HAP-1 (cell line): ENCODE measurements at regions not wholly inside any gene's neighbourhood (a gene's known extent, or its start where the extent isn't known, plus 50 kb on each side); places are given as distances from the start of the nearest gene placed in this dataset.
A peak's percentile ranks its signal among the peaks of the same experiment; 100 is the strongest.

Source experiments
- DNase-seq, 2 experiments: peaks; one replicate each; pipeline ENCODE4 v3.0.0-alpha.2; 2016 to 2020; ENCODE audit warnings: low spot score in 2 of 2
- H3K27me3 ChIP-seq: fragments of 250-450 bp; sonication (Bioruptor Pico); 2 replicates; pipeline ENCODE4 v1.5.1; 2020; ENCODE audit warnings: low read depth, mild to moderate bottlenecking, moderate library complexity
- H3K36me3 ChIP-seq: fragments of 250-450 bp; sonication (Bioruptor Pico); replicated peaks from 2 replicates; pipeline ENCODE4 v1.5.1; 2020; ENCODE audit warnings: mild to moderate bottlenecking
- H3K4me1 ChIP-seq: fragments of 250-450 bp; sonication (Bioruptor Pico); 2 replicates; pipeline ENCODE4 v1.5.1; 2020; ENCODE audit warnings: mild to moderate bottlenecking
- H3K4me3 ChIP-seq: fragments of 250-450 bp; sonication (Bioruptor Pico); 2 replicates; pipeline ENCODE4 v1.5.1; 2020; ENCODE audit warnings: mild to moderate bottlenecking, moderate library complexity
- H3K9me3 ChIP-seq: fragments of 250-450 bp; sonication (Bioruptor Pico); 2 replicates; pipeline ENCODE4 v1.5.1; 2020; ENCODE audit warnings: mild to moderate bottlenecking, moderate library complexity
- in situ Hi-C: fragments of 300-500 bp; cut with MboI; formaldehyde crosslinking; loops from 3 replicates; pipeline ENCODE4 v1.14.3; 2020; ENCODE audit warnings: low sequenced_read_pairs, inconsistent platforms, mixed read lengths

- no peaks in the 10 kb centered on the region for H3K9me3 ChIP-seq
- no peaks in the 10 kb centered on the region for H3K36me3 ChIP-seq
- H3K4me3 ChIP-seq: peak overlapping the region; percentile 20
- in situ Hi-C loops: no loop called here
- H3K4me1 ChIP-seq: peaks cover 23% of the 10 kb centered on the region
- peak; percentile 20 to 56 for DNase-seq
- H3K27me3 ChIP-seq: no peaks in the 10 kb centered on the region
These were observed 68.4 kb downstream of the HES1 start for GRCh38 chr3:194204042-194204987.

- in situ Hi-C loops: no loop called here
These were observed 69.8 kb downstream of the HES1 start for GRCh38 chr3:194205675-194206133.

GRCh38 chr3:194206320-194206719 lies 70.4 kb downstream of the HES1 start:
- Histone ChIP-seq H3K9me3 (no peaks in the 10 kb centered on the region), H3K4me1 (peaks cover 25% of the 10 kb centered on the region), H3K27me3 (no peaks in the 10 kb centered on the region), H3K4me3 (peak overlapping the region; percentile 23), H3K36me3 (no peaks in the 10 kb centered on the region)
- in situ Hi-C loops: no loop called here
- peak in 1 of 2 experiments; percentile 38 for DNase-seq

More at GRCh38 chr3:194205675-194206133, 69.8 kb downstream of the HES1 start:
- DNase-seq: peak; percentile 71 to 77
- Histone ChIP-seq H3K4me3 (peak overlapping the region; percentile 23), H3K4me1 (peaks cover 23% of the 10 kb centered on the region), H3K9me3 (no peaks in the 10 kb centered on the region), H3K36me3 (no peaks in the 10 kb centered on the region), H3K27me3 (no peaks in the 10 kb centered on the region)

- no peak for DNase-seq
- in situ Hi-C loops: no loop called here
These were observed 72.8 kb downstream of the HES1 start for GRCh38 chr3:194208709-194209108.

GRCh38 chr3:194212161-194212844 lies 76.4 kb downstream of the HES1 start:
- Histone ChIP-seq H3K4me3 (no peak overlapping the region), H3K4me1 (peaks cover 26% of the 10 kb centered on the region), H3K9me3 (no peaks in the 10 kb centered on the region), H3K27me3 (no peaks in the 10 kb centered on the region), H3K36me3 (no peaks in the 10 kb centered on the region)
- DNase-seq: peak; percentile 75 to 85
- in situ Hi-C loops: no loop called here

More at GRCh38 chr3:194208709-194209108, 72.8 kb downstream of the HES1 start:
- no peaks in the 10 kb centered on the region for H3K27me3 ChIP-seq
- H3K9me3 ChIP-seq: no peaks in the 10 kb centered on the region
- H3K36me3 ChIP-seq: no peaks in the 10 kb centered on the region
- H3K4me1 ChIP-seq: peaks cover 49% of the 10 kb centered on the region
- H3K4me3 ChIP-seq: no peak overlapping the region

- DNase-seq: peak; percentile 82 to 84
- H3K36me3 ChIP-seq: no peaks in the 10 kb centered on the region
- H3K4me1 ChIP-seq: peaks cover 26% of the 10 kb centered on the region
- H3K27me3 ChIP-seq: no peaks in the 10 kb centered on the region
- H3K9me3 ChIP-seq: no peaks in the 10 kb centered on the region
- no peak overlapping the region for H3K4me3 ChIP-seq
- in situ Hi-C loops: no loop called here
These were observed 76.9 kb downstream of the HES1 start for GRCh38 chr3:194212845-194213331.

GRCh38 chr3:194215392-194215791 lies 79.4 kb downstream of the HES1 start:
- H3K4me3 ChIP-seq: no peak overlapping the region
- no peaks in the 10 kb centered on the region for H3K9me3 ChIP-seq
- no peaks in the 10 kb centered on the region for H3K36me3 ChIP-seq
- in situ Hi-C loops: no loop called here
- peaks cover 26% of the 10 kb centered on the region for H3K4me1 ChIP-seq
- DNase-seq: no peak
- no peaks in the 10 kb centered on the region for H3K27me3 ChIP-seq

GRCh38 chr3:194218646-194219453 lies 82.9 kb downstream of the HES1 start:
- no peaks in the 10 kb centered on the region for H3K36me3 ChIP-seq
- H3K9me3 ChIP-seq: no peaks in the 10 kb centered on the region
- H3K4me1 ChIP-seq: no peaks in the 10 kb centered on the region
- no peak for DNase-seq
- no peaks in the 10 kb centered on the region for H3K27me3 ChIP-seq
- no peak overlapping the region for H3K4me3 ChIP-seq
- in situ Hi-C loops: no loop called here

GRCh38 chr3:194219826-194220410 lies 84.0 kb downstream of the HES1 start:
- Histone ChIP-seq H3K36me3 (no peaks in the 10 kb centered on the region), H3K4me1 (no peaks in the 10 kb centered on the region), H3K4me3 (no peak overlapping the region), H3K27me3 (no peaks in the 10 kb centered on the region), H3K9me3 (no peaks in the 10 kb centered on the region)
- in situ Hi-C loops: no loop called here
- no peak for DNase-seq

GRCh38 chr3:194220901-194221326 lies 85.0 kb downstream of the HES1 start:
- H3K4me1 ChIP-seq: no peaks in the 10 kb centered on the region
- H3K36me3 ChIP-seq: no peaks in the 10 kb centered on the region
- no peaks in the 10 kb centered on the region for H3K27me3 ChIP-seq
- in situ Hi-C loops: no loop called here
- H3K4me3 ChIP-seq: no peak overlapping the region
- no peaks in the 10 kb centered on the region for H3K9me3 ChIP-seq
- DNase-seq: no peak

- no peak overlapping the region for H3K4me3 ChIP-seq
- DNase-seq: no peak
- no peaks in the 10 kb centered on the region for H3K9me3 ChIP-seq
- in situ Hi-C loops: no loop called here
- no peaks in the 10 kb centered on the region for H3K36me3 ChIP-seq
- no peaks in the 10 kb centered on the region for H3K4me1 ChIP-seq
- H3K27me3 ChIP-seq: no peaks in the 10 kb centered on the region
These were observed 85.4 kb downstream of the HES1 start for GRCh38 chr3:194221336-194221735.

GRCh38 chr3:194223951-194224350 lies 88.0 kb downstream of the HES1 start:
- Histone ChIP-seq H3K4me1 (no peaks in the 10 kb centered on the region), H3K36me3 (no peaks in the 10 kb centered on the region), H3K4me3 (no peak overlapping the region), H3K9me3 (no peaks in the 10 kb centered on the region), H3K27me3 (no peaks in the 10 kb centered on the region)
- in situ Hi-C loops: no loop called here
- DNase-seq: no peak
